ENCODE measurements at regions not wholly inside any gene's neighbourhood (a gene's known extent, or its start where the extent isn't known, plus 50 kb on each side); places are given as distances from the start of the nearest gene placed in this dataset.

DNA sequence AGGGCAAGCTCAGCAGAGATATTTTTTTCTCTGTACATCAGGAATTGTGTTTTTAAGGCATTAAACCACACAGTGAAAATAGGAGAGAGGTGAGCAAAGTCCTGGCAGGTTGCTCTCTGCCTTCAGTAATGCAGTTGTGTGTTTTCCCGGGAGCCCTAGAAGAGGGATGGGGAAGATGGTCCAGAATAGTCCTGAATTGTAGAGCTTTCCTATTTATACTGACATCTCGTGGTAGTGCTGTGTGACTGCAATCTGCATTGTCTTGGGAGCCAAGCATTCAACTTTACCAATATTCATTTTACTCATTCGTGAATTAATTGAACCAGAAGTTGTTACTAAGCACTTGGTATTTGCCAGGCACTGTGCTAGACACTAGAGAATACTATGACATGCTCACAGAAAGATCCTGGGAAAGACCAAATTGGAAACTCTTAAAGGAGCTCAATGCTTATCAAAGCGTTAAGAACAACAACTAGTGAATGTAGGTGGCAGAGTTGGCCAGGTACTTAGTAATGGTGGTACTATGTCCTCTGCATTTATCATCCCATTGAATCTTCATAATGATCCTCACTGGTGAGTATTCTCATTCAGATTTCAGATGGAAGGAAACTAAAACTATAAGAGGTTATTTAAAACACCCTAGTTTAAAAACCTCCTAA, 214.6 kb downstream of the TRIB2 start:
- no peak for DNase-seq (ENCODE audit: low read depth)

DNA sequence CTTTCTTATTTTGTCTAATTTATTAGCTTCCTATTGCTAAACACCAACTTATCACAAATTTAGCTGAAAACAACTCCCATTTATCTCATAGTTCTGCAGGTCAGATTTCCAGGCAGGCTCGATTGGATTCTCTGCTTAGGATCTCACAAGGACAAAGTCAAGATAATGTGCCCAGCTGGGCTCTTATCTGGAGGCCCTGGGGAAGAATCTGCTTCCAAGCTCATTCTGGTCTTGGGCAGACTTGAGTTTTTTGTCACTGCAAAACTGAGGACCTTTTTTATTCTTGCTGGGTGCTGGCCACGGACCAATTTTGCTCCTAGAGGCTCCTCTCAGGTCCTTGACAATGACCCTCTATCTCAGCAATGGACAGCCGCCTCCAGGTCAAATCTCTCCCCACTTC, 215.5 kb downstream of the TRIB2 start:
- no peak for DNase-seq (ENCODE audit: low read depth)

DNA sequence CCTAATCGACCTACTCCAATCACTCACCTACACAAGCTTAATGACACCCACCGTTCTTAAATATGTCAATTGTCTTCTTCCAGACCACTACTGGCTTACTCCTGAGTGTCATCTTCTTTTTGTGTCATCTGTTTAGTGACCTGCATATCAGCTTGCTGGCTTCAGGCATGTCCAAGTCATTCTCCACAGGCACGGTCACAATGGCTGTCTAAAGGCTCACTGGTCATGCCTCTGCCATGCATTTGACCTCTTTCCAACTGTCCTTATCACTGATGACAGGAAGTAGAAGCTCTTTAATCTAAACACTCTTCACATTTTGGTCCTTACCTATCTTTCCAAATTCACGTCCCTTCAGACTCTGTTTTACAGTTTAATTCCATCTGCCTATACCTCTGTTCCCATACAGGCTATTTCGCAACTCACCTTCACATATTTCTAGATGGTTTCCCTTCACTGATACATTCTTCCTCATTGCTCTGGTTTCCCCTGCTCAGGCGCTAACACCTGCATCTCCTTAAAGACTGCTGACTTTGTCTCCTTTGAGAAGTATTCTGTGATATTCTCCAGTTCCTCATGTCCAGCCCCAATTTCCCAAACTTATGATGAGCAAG, 217.5 kb downstream of the TRIB2 start:
- DNase-seq (ENCODE audit: low read depth): no peak

DNA sequence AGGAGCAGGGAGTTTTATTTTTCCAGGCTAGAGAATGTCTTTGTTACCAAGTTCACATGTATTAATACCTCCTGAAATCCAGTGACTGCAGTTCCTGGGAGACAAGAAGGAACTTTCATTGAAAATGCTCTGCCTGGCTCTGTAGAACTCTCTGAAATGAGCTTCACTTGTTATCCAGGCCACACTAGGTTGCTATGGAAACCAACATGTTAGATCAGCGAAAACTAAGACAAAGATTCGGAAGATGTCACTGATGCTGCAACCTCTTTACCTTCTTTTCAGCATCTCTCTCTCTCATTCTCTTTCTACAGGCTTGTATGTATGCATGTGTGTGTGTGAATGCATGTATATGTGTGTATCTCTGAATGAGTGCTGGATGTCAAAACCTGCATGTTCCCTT, 218.5 kb downstream of the TRIB2 start:
- no peak for DNase-seq (ENCODE audit: low read depth)

DNA sequence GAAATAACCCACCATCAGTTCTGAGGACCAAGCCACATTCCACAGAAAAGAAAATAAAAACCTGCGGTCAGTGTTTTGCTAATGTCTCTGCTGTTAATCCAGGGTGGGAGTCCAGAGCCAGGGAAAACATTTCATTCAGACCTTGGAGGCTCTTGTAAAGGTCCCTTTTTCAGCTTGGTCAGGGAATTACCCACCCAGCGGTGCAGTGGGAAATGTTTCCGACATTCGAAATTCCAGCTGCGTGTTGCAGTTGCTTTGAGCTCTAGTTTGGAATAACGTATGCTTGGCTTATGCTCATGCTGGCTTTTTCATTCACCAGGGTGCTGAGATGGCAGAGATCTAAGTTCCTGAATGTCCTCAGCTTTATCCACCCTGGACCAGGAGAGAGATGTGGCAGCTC, 219.1 kb downstream of the TRIB2 start:
- DNase-seq (ENCODE audit: low read depth): no peak

DNA sequence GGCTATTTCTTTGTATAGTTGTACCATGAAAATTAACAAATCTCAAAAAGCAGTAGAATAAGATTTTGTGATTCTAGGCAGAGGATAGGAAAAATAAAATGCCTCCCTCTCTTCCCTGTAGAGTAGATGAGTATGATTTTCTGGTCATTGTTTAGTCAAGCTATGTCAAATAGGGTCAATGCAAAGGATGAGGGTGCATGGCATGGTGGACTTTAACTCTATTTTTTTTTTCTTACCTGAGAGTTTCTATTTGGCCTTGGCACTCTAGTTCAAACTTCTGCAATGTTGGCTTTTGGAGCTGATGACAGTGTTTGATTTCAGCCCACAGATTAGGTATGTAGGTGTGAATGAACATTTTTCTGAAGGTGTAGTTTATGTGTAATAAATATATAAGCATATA, 224.5 kb downstream of the TRIB2 start:
- no peak for DNase-seq (ENCODE audit: low read depth)

DNA sequence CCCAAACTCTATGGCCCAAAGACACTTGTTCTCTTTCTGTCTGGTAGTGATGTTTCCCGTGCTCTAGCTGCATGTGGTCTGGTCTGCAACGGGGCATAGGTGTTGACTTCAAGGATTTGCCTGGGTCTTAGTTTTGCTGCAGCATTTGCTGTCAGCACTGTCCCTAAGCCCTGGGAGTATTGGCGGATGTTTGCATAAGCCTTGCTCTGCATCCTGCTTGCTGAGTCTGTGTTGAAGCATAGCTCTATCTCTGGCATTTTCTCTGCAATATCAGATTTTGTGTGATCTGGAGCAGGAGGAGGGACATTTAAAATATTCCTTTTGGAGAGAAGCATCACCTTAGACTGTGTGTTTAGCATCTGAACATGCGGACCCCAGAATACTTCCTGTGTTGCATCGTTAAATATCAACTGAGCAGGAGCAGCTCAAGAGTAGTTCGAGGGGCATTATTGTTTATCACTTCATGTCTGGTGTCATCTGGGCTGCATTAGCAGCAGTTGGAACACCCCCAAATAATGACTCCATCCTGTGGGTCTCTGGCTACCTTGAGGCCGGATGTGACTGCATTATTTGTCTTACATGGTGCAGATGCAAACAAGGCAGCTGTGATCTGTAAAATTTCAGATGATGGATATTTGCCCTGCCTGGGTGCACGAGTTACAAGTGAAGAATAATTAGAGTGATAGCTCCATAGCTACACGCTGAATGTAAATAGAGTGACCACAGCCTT, 231.7 kb downstream of the TRIB2 start:
- no peak for DNase-seq (ENCODE audit: low read depth)

DNA sequence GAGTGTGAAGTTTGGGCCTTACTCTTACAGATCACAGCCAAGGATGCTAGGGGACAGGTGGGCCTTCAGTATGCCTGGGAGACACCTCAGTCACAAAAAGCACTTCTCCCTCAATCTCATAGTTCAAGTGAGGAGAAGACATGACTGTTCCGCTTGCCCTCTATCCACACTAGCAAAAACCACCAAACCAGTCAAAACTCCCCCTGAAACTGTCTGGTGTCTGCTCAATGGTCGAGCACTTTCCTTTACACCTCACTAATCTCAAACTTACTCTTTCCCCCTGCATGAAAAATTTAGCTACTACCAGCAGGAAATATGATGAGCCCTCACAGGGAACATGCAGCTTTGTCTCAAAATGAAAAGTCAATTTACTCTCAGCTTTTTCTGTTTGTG, 232.2 kb downstream of the TRIB2 start:
- no peak for DNase-seq (ENCODE audit: low read depth)

DNA sequence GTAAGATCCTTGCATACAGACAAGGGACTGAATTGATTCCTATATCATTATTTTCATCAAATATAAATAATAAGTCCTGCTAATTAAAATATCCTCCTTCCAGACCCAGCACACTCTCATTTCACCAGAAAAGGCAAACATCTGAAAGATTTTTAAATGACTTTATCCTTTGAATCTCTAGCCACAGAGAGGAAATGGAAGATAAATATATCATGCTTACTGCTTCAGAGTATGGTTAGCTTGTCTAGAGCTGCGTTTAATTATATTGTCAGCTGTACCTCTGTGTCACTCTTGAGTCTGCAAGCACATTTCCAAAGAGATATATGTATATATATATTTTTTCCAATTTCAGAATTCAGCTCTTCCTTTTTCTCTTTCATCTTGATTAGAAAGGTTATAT, 232.7 kb downstream of the TRIB2 start:
- DNase-seq (ENCODE audit: low read depth): no peak

DNA sequence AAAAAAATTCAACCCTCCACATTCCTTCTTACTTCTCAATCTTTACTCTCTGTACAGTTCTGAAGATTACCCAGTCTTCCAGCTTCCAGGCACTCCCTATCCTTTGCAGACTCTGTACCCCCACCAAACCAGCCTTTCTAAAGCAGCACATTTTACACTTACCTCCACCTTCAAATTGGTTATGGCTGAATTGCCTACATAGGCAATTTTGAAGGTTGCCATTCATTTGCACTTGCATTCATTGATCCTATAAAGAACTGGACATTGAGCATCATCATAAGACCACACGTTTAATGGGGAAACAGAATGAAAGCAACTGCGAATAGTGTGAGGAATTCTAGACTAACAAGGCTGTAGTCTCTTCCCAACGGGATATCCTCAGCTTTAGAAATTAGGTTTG, 233.4 kb downstream of the TRIB2 start:
- no peak for DNase-seq (ENCODE audit: low read depth)

DNA sequence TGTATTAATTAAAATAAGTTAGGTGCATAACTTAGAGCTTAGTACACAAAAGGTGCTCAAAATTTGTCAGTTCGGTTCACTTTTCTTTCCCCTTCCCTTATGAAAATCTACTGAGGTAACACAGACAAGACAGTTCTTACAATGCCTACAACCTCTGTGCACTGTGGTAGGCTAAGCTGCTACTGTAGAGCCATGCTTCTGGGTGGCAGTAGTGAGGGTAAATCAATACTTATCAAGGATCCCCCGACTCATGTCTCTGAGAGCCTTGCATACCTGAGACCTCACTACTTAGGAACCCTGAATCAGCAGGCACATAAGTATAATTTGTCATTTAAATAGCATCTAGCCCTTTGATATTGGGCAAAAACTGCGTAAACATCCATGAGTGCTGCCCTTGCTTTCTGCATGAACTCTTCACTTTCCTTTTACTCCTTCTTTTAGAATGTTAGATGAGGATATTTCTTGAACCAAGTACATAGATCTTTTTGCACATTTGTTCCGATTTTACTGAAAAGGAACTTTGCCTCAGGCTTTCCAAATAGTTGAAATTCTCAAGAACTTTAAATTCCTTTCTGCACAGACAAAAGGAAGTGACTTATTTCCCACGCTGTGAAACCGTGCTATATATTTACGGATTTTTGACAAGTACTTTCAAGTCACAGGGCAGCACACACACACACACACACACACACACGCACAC, 234.4 kb downstream of the TRIB2 start:
- no peak for DNase-seq (ENCODE audit: low read depth)

DNA sequence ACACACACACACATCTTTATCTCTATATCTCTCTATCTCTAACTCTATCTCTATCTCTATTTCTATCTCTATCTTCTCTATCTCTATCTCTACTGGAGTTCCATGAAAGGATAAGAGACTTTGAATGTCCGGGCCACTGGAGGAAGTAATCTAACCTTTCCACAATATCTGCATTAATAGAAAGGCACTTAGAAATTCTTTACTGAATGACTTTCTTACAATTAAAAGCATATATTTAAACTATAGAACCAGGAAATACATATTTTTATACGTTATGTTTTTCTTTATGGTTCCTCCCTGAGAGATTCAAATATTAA, 234.9 kb downstream of the TRIB2 start:
- no peak for DNase-seq (ENCODE audit: low read depth)

DNA sequence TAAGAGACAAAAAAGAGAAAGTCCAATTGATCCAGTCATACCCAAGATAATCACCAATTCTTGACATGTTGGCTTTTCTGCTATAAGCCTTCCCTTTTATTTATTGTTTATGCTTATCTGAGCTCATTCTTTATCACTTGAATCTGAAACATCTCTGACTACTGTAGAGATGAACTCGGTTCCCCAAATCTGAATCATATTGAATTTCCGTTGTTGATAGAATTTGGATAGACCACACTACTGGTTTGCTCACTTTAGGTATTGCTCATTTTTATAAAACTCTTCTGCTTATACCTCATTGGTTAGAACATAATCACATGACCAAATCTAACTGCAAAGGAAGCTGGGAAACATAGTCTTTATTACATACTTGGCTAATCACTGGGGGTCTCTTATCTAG, 236.9 kb downstream of the TRIB2 start:
- no peak for DNase-seq (ENCODE audit: low read depth)

DNA sequence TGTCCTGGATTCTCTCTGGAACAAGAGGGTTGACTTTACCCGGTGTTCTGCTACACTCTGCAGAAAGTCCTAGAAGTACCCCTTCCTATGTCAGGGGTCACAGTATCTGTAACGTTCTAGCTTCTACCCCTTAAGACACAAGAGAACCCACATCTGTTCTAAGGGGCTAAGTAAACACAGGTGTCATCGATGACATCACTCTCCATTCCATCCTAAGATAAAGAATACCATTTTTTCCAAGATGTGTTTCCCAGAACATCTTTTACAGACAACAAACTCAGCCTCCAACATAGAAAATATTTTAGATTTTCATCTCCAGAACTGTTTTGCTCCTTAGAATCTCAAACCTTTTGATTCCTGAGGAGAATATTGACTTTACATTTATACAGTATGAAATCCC, 239.1 kb downstream of the TRIB2 start:
- DNase-seq (ENCODE audit: low read depth): no peak

DNA sequence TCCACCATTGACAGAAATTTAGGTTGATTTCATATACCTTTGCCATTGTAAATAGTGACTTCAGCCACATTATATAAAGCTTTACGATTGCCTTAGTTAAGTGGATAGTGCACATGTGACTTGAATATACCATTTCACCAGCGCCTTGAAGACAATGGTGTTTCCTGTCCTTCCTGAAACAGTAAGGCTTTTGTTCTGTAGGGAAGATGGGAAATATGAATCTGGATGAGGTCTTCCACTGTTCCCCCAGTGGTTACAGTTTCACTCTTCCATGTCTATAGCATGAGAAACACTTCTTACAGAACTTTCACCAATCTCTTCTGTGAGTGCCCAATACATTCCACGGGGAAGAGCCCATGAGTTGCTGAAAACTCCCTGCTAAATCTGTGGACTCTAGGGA, 240.5 kb downstream of the TRIB2 start:
- DNase-seq (ENCODE audit: low read depth): no peak

DNA sequence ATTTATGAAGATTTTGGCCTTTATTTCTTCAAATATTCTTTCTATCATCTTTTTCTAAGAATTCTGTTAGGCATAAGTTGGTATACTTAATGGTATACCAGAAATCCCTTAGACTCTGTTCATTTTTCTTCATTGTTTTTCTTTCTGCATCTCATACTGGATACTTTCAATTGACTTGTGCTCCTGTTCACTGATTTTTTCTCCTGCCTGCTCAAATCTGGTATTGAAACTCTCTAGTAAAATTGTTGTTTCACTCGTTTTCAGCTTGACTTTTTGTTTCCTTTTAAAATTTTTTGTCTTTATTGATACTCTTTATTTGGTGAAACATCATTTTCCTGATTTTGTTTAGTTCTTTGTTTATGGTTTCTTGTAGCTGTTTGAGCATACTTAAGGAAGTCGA, 243.2 kb downstream of the TRIB2 start:
- DNase-seq (ENCODE audit: low read depth): no peak

DNA sequence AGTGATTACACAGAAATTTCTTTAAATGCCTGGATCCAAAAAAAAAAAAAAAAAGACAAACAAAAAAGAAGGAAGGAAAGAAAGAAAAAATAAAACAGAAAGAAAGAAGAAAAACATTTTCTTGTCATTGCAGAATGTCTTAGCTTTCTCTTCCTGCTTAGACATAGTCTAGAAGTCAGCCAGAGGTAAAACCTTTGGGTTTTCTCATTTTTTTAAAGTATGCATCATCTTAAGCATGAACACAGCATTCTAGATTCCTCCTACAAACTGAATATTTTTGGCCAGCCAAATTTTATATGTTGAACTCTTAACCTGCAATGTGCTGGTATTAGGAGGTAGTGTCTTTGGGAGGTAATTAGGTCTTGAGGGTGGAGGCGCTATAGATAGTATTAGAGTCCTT, 243.9 kb downstream of the TRIB2 start:
- DNase-seq (ENCODE audit: low read depth): no peak

DNA sequence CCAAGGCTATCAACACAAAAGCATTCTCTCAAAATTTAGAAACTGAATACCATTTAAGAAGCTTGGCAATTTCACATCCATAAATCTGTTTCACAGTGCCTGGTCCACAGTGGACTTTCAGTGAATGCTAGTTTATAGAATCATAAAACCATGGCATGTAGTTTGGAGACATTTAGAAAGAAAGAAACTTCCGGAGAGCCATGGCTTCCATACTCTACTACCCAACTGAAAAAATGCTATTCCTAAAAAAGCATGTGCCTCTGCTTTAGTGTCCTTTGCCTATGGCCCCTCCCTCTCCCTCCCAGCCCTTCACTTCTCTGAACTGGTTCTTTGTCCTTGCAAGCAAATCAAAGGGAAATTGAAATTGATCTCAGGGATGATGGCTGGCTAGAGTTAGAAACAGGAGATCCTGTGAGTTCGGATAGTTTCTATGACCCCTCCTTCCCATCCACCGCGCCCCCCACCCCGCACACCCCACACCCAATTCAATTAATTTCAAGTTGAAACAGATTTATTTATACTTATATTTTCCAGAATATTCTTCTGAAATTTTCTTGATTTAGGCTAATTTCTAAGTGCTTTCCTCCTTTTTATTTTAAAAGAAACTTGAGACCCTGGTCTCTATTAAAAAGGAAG, 248.3 kb downstream of the TRIB2 start:
- DNase-seq (ENCODE audit: low read depth): no peak

DNA sequence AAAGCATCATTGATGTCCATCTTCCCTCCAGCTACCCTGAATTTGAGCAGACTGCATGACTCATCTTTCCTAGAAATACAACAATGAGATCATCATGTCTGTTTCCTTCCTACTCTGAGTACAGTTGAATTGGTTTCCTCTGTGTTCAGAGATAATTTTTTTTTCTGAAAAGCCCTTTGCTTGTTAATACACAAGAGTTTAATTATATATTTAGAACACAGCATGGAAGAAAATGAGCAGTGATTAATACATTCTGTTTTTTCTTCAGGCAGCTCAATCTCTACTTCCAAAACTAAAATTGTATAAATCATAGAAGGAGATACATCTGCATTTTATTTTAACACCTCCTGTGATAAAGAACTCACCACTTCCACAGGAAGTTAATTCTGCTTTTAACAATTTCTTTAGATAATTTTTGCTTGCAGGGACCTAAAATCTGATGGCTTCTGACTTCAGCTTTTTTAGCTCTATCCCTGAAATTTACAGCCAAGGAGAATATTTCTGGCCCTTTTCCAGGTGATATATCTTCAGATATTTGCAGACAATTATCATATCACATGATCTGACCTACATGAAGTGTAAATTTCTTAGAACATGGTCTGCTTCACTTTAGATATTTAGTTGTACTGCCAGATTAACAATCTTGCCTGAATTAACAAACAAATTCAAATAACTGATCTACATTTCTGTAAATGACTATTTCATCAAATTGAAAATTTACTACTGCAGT, 249.0 kb downstream of the TRIB2 start:
- DNase-seq (ENCODE audit: low read depth): no peak

DNA sequence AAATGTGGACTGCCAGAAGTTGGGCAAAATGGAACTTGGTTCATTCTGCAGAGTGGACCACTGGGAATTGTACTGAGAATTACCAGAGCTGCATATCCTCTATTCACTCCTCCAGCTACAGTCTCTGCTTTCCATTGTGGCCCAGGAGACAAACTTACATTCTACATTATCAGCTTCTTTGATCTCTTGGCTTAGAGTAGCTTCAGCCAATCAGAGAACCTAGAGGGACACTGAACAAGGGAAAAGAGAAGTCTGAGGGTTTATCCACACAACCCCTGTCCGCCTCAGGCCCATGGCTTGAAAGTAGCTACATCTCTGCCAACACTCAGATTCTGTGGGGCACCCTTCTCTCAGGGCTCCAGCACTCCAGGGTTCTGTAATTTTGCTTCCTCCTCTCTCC, 251.1 kb downstream of the TRIB2 start:
- no peak for DNase-seq (ENCODE audit: low read depth)

DNA sequence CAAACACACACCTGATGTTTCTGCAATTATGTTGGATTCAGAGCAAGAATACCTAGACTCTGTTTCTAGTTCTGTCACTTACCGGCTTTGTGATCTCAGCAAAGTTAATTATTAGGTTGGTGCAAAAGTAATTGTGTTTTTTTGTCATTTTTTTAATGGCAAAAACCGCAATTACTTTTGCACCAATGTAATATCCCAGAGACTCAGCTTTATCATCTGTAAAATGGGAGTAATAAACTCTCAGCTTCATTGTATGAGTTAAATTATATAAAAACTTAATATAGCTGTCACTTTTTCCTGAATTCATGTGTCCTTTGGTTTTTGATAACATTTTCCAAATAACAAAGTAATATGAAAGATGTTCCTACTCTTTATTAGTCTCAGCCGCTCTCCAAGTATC, 251.7 kb downstream of the TRIB2 start:
- no peak for DNase-seq (ENCODE audit: low read depth)

DNA sequence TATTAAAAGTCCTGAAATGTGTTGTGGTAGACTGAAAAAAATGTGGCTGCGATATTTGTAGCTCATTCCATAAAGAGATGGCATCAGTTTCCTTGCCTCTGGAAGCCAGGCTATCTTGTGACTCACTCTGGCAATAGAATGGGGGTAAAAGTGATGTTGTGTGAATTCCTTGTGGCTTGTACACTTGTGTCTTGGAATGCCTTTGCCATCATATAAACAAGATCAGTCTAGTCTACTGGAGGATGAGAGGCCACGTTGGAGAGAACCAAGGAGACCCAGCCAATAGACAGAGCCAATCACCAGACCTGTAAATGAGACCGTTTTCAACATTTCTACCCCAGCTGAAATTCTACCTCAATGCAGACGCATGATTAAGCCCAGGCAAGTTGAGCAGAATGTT, 254.1 kb downstream of the TRIB2 start:
- no peak for DNase-seq (ENCODE audit: low read depth)
